GM13977 (cell line): ENCODE measurements at regions not wholly inside any gene's neighbourhood (a gene's known extent, or its start where the extent isn't known, plus 50 kb on each side); places are given as distances from the start of the nearest gene placed in this dataset.

Experiments used
- DNase-seq: peaks from one replicate; pipeline ENCODE4 v3.0.0; 2012; ENCODE audit warnings: low spot score
- CTCF ChIP-seq: IDR thresholded peaks from 2 replicates; pipeline ENCODE4 v1.5.1; 2012; ENCODE audit warnings: mild to moderate bottlenecking, control low read depth; ENCODE audit not compliant: insufficient read depth; ENCODE audit errors: extremely low read depth, missing control alignments
- in situ Hi-C: fragments of 300-500 bp; cut with MboI; formaldehyde crosslinking; loops from one replicate; pipeline ENCODE4 v1.12.0; 2022; ENCODE audit warnings: low sequenced_read_pairs, low pct_unique_long_range_greater_than_20kb, mixed read lengths, inconsistent platforms; ENCODE audit not compliant: unreplicated experiment

DNA sequence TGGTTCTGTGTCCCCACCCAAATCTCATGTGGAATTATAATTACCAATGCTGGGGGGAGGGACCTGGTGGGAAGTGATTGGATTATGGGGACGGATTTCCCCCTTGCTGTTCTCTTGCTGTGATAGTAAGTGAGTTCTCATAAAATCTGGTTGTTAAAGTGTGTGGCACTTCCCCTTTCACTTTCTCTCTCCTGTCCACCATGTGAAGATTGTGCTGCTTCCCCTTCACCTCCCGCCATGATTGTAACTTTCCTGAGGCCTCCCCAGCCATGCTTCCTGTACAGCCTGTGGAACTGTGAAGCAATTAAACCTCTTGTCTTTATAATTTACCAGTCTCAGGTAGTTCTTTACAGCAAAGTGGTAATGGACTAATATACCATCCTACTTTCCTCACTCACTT lies 289.6 kb downstream of the EFHB start:
- in situ Hi-C loops, result no loop called here
- no peak for TF ChIP-seq CTCF
- no peak for DNase-seq

DNA sequence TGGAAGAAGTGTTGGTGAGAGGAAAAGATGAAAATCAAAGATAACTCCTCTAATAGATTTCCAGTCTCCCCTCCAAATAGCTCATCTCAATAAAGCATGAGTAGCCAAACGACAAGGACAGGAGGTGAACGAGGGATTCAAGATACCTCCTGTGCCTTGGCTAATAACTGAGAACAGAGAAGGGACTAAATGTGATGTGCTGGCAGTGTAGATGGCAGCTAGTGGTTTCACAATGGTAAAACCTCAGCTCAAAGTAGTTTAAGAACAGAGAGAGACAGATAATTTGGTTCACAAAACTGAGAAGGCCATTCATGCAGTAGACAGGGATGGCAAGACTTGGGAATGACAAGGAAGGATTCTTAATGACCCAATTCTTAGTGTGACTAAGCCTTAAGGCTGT lies 292.6 kb downstream of the EFHB start:
- no peak for TF ChIP-seq CTCF
- in situ Hi-C loops, result no loop called here
- DNase-seq, result no peak

DNA sequence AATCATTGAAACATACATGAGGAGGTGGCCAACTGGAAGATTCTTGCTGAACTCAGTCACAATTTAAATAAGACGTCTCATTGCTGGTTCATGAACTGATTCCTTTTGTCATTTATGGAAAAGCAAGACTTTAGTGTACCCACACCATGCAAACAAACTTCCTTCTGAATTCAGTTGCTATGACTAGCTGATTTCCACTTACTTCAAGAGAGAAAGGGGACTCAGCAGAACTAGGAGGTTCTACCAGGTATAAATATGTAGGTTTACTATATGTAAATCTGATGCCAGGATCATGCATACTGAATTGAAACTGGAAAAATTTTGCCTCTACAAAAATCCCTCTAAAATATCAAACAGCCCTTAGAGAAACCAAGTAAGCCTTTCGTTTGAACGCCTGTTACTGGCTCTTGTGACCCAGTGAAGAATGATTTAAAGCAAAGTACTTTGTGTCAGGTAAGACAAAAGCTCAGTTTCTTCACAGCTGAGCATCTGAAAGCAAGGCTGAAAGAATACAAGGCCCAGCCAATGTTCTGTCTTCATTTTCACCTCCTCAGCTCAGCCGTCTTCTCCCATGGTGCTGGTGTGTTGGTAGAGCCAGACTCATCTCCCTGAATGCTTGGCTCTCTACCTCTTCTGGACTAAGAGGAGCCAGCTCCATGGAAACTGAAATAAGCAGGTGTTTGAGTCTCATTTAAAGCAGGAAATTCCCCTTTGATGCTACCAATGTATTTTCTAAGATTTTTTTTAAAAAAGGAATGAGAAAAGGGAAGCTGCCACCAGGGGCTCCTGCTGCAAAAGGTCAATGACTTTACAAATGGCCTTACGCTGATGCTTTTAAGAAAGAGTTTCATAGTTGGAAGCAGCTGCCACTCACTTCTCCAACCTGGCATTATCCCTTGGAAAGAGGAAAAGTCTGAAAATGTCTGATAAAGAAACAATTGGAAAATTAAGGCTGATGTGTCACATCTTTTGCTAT lies 301.6 kb downstream of the EFHB start:
- in situ Hi-C loops, result no loop called here
- TF ChIP-seq CTCF, result no peak
- no peak for DNase-seq

DNA sequence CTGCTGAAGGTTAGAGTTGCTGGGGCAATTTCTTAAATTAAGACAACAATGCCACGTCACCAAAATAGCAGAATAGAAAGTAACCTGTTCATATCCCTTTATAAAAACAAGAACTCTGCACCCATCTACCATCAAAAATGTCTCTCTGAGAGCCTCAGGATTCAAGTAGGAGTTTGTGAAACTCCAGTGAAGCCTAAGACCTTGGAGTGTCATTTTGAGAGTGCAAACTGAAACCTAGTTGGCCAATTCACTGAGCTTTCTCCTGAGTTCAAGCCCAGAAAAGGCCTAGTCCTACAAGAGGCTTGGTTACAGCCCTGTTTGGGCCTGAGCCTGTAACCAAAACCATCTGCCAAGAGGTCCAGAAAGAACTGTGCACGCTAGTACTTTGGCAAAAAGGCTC lies 335.1 kb downstream of the EFHB start:
- peak; percentile 4 for DNase-seq
- in situ Hi-C loops, result no loop called here
- TF ChIP-seq CTCF, result no peak

DNA sequence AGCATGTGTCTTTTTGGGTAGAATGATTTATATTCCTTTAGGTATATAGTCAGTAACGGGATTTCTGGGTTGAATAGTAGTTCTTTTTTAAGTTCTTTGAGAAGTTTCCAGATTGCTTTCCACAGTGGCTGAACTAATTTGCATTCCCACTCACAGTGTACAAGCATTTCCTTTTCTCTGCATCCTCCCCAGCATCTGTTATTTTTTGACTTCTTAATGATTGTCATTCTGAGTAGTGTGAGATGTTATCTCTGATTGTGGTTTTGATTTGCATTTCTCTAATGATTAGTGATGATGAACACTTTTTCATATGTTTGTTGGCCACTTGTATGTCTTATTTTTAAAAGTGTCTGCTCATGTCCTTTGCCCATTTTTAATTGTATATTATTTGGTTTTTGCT lies 337.6 kb downstream of the EFHB start:
- no peak for DNase-seq
- TF ChIP-seq CTCF, result no peak
- in situ Hi-C loops, result no loop called here

DNA sequence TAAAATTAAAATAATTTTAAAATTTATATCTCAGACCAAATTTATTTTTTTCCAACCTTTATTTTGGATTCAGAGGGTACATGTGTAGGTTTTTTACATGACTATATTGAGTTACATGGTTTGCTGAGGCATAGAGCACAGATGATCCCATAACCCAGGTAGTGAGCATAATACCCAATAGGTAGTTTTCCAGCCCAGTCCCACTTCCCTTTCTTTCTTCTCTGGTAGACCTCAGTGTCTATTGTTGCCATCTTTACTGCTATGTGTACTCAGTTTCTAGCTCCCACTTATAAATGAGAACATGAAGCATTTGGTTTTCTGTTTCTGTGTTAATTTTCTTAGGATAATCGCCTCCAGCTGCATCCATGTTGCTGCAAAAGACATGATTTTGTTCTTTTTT lies 338.1 kb downstream of the EFHB start:
- no peak for TF ChIP-seq CTCF
- DNase-seq, result no peak
- in situ Hi-C loops, result no loop called here
